GM13976 (cell line): ENCODE measurements at regions not wholly inside any gene's neighbourhood (a gene's known extent, or its start where the extent isn't known, plus 50 kb on each side); places are given as distances from the start of the nearest gene placed in this dataset.

Source experiments
- DNase-seq: peaks from one replicate; pipeline ENCODE4 v3.0.0; 2012; ENCODE audit warnings: low spot score
- in situ Hi-C: fragments of 300-500 bp; cut with MboI; formaldehyde crosslinking; loops from one replicate; pipeline ENCODE4 v1.12.0; 2022; ENCODE audit warnings: low sequenced_read_pairs, mixed read lengths, inconsistent platforms; ENCODE audit not compliant: unreplicated experiment
- TF ChIP-seq, protein P1 (sequence below): IDR thresholded peaks from 2 replicates; pipeline ENCODE4 v1.5.1; 2012; ENCODE audit warnings: borderline replicate concordance, mild to moderate bottlenecking; ENCODE audit not compliant: insufficient read depth; ENCODE audit errors: extremely low read depth, missing control alignments, control extremely low read depth

- in situ Hi-C loops = no loop called here
- TF ChIP-seq, protein P1, sequence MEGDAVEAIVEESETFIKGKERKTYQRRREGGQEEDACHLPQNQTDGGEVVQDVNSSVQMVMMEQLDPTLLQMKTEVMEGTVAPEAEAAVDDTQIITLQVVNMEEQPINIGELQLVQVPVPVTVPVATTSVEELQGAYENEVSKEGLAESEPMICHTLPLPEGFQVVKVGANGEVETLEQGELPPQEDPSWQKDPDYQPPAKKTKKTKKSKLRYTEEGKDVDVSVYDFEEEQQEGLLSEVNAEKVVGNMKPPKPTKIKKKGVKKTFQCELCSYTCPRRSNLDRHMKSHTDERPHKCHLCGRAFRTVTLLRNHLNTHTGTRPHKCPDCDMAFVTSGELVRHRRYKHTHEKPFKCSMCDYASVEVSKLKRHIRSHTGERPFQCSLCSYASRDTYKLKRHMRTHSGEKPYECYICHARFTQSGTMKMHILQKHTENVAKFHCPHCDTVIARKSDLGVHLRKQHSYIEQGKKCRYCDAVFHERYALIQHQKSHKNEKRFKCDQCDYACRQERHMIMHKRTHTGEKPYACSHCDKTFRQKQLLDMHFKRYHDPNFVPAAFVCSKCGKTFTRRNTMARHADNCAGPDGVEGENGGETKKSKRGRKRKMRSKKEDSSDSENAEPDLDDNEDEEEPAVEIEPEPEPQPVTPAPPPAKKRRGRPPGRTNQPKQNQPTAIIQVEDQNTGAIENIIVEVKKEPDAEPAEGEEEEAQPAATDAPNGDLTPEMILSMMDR = no peak
- no peak for DNase-seq
Measured at GRCh38 chr10:113369365-113369694, 183.5 kb upstream of the HABP2 start.

- TF ChIP-seq, protein P1 = no peak
- no peak for DNase-seq
- in situ Hi-C loops = loop anchor here (25.0 kb wide), 2 partner anchors 664 to 889 kb away; no protein-coding TSS in a partner anchor
Measured at GRCh38 chr10:113376428-113376827, 176.4 kb upstream of the HABP2 start.

DNA sequence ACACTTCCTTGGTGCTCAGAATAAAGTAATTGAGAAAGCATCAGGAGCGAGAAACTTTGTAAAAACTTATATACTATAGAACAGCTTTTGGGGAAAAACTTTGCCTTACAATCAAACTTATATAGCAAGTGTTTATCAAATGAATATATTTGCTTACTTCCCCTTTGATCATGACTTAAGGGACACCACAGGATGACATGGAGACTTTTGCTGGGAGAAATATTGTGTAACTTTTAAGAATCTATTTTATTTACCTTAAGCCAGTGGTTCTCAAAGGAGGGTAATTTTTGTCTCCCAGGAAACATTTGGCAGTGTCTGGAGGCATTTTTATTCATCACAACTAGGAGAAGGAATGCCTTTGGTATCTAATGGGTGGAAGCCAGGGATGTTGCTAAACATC lies 173.8 kb upstream of the HABP2 start:
- in situ Hi-C loops = loop anchor here (25.0 kb wide), 2 partner anchors 667 to 892 kb away; no protein-coding TSS in a partner anchor

GRCh38 chr10:113381416-113381815 lies 171.4 kb upstream of the HABP2 start:
- TF ChIP-seq, protein P1 = no peak
- no peak for DNase-seq
- in situ Hi-C loops = loop anchor here (25.0 kb wide), 2 partner anchors 669 to 894 kb away; no protein-coding TSS in a partner anchor

More for the DNA sequence above, 173.8 kb upstream of the HABP2 start:
- TF ChIP-seq, protein P1 = no peak
- DNase-seq = no peak

DNA sequence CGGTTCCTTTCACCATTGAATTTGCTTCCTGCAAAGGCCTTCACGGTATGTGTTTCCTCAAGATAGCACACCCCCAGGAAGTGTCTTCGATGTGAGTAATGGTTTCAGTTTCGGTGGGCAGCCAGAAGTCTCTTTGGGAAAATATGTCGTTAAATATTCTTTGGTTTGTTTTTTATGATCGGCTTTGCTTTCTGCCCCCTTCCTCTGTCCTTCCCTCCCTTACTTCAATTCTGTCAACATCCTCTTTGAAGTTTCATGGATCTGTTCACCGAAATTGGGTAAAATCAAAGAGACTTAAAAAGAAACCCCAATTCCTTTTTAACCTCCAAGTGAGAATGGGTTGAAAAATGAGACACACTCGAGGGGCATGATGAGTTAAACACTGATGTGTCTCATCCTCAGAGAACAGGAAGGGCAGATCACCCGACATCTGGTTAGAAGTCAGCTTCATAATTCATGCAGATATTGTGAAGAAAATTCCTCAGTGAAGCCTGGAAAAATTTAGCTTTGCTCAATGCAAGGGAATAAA lies 170.8 kb upstream of the HABP2 start:
- in situ Hi-C loops = loop anchor here (25.0 kb wide), 2 partner anchors 670 to 895 kb away; no protein-coding TSS in a partner anchor
- DNase-seq = no peak

GRCh38 chr10:113382691-113383090 lies 170.2 kb upstream of the HABP2 start:
- in situ Hi-C loops = loop anchor here (25.0 kb wide), 2 partner anchors 670 to 895 kb away; no protein-coding TSS in a partner anchor
- TF ChIP-seq, protein P1 = no peak
- no peak for DNase-seq

More for the DNA sequence above, 170.8 kb upstream of the HABP2 start:
- TF ChIP-seq, protein P1 = no peak
